ENCODE measurements at regions not wholly inside any gene's neighbourhood (a gene's known extent, or its start where the extent isn't known, plus 50 kb on each side); places are given as distances from the start of the nearest gene placed in this dataset.

DNA sequence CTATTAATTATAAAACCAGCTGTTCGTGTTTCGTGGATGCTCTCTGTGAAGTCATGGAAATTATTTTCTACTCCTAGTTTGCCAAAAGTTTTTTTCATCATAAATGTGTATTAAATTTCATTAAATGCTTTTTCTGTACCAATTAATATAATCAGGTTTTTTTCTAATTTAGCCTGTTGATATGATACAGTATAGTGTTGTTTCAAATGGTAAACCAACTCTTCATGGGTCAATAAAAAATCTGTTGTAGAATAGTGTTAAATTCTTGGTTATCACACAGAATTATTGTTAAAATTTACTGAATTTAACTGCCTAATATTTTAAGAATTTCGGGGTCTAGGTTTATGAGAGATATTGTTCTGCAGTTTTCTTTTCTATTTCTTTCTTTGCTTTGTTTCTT, 505.9 kb upstream of the MANEA start:
- DNase-seq = no peak
- ATAC-seq = no peak
- intact Hi-C loops (cut with DNase I) = no loop called here

DNA sequence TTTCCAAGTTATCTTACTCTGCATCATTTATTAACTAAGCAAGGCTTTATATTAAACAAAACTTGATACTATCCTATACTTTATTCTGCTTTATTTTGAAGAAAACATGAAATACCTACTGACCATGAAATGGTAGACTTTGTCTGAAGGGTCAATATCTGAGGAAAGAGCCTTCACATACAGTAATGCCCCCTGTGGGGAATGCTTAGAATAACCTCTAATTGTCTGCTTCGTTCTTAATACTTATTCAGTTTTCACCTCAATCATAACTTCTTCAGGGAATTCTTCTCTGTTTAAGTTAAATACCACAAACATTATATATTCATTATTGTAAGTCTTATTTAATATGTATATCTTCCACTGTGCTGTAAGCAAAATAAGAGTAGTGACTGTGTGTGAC, 498.9 kb upstream of the MANEA start:
- intact Hi-C loops (cut with DNase I) = no loop called here

DNA sequence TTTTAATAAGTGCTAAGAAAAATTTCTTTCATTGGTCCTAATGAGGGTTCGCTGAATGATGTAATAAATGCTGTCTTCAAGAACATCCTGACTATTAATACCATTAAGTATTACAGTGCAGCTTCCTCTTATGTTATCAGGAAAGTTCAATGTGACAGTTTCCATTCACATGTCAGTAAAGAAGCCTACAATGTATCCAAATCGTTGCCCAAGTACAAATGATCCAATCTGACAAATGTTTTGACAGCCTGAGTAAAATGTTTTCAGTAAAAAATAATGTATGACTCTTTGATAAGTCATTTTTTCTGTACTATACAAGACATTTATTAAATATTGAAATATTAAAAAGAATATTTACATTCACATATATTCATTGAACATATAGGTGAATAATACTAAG, 496.1 kb upstream of the MANEA start:
- DNase-seq (no peak), ATAC-seq (no peak)
- intact Hi-C loops (cut with DNase I) = no loop called here

More for the DNA sequence above, 498.9 kb upstream of the MANEA start:
- ATAC-seq = no peak
- DNase-seq = no peak

GRCh38 chr6:95081949-95082348, 495.4 kb upstream of the MANEA start:
- no peak for ATAC-seq
- intact Hi-C loops (cut with DNase I) = no loop called here
- no peak for DNase-seq

GRCh38 chr6:95083506-95083905, 493.8 kb upstream of the MANEA start:
- intact Hi-C loops (cut with DNase I) = no loop called here
- ATAC-seq = no peak

GRCh38 chr6:95084867-95085266, 492.5 kb upstream of the MANEA start:
- intact Hi-C loops (cut with DNase I) = no loop called here
- DNase-seq (no peak), ATAC-seq (no peak)

More at GRCh38 chr6:95083506-95083905, 493.8 kb upstream of the MANEA start:
- DNase-seq = no peak

GRCh38 chr6:95087394-95088097, 489.8 kb upstream of the MANEA start:
- peak; percentile 61 to 75 for ATAC-seq
- intact Hi-C loops (cut with DNase I) = no loop called here
- no peak for DNase-seq

GRCh38 chr6:95091823-95092436, 485.4 kb upstream of the MANEA start:
- DNase-seq (no peak), ATAC-seq (peak; percentile 38 to 44)

GRCh38 chr6:95093154-95093553, 484.2 kb upstream of the MANEA start:
- intact Hi-C loops (cut with DNase I) = no loop called here
- no peak for ATAC-seq
- no peak for DNase-seq

More at GRCh38 chr6:95091823-95092436, 485.4 kb upstream of the MANEA start:
- intact Hi-C loops (cut with DNase I) = no loop called here

- ATAC-seq (no peak), DNase-seq (no peak)
- intact Hi-C loops (cut with DNase I) = no loop called here
Observed at GRCh38 chr6:95094751-95095663, 482.3 kb upstream of the MANEA start.

- intact Hi-C loops (cut with DNase I) = no loop called here
- DNase-seq (no peak), ATAC-seq (no peak)
Observed at GRCh38 chr6:95095855-95096254, 481.5 kb upstream of the MANEA start.

DNA sequence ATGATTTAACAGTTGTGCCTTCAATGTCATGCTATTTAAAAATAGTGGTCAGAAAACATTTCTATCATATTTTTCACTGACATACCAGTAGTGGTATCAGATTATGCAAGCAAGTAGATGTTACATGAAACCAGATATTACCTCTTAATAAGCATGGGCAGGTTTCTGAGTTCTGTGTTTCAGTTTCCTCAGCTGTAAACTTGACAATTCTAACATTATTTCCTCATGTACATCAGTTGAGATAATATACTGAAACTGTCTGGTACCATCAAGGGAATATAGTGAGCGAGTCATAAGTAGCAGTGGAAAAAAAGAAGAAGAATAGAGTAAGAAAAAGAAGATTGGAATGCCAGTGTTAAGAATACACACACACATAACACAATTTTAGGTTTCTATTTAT, 477.9 kb upstream of the MANEA start:
- ATAC-seq = no peak
- intact Hi-C loops (cut with DNase I) = no loop called here
- DNase-seq = no peak

GRCh38 chr6:95109212-95109611, 468.1 kb upstream of the MANEA start:
- ATAC-seq (no peak), DNase-seq (no peak)
- intact Hi-C loops (cut with DNase I) = no loop called here

DNA sequence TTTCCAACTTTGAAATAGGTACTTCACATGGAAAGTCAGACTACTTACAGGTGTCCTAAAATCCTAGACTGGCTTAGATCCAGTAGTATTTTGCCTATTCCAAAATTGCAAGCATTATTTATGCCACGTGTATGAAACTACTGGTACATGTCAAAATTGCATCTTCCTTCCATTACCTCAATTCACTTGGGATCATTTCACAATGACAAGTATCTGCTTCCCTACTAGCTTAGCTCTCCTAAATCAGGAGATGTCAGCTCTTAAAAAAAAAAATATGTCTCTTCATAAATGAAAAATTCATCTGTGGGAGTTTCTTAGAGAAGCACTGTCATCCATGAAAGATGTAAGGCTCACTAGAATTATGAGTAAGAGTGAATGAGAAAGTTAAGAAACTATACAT, 466.6 kb upstream of the MANEA start:
- no peak for DNase-seq
- no peak for ATAC-seq
- intact Hi-C loops (cut with DNase I) = no loop called here

DNA sequence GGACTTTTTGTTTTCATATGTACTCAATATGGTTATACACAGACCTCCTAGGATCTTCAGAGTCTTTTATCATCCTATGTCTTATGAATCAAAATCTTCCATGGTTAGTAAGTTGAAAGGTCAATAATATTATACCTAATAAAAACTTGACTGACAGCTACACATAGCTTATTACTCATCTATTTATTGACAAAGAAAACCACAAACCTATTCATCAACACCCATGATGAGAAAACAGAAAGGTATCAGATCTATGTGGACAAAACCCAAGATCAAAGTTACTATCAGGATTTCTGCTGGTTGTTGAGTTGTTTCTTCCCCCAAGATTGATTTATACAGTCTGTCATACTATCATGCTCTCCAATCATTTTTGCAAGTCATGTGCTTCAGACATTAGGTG, 460.1 kb upstream of the MANEA start:
- DNase-seq = no peak
- intact Hi-C loops (cut with DNase I) = no loop called here
- ATAC-seq = no peak

DNA sequence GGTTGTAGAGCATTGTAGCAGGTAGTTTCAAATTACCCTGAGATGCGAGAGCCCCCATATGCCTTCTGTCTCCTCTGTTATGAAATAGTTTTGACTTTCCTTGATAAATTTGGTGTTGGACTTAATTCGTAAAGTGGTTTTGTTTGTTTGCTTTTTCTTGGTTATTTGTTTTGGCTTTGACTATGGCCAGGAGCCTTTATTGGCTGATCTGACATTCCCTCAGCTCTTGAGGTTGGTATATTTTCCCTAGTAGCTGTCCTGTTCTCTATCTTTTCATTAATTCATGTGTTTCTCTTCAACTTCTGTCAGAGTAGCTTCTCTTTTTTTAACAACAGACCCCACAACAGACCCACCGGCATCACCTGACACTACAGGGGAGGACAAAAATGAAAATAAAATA, 457.4 kb upstream of the MANEA start:
- no peak for DNase-seq
- ATAC-seq = no peak
- intact Hi-C loops (cut with DNase I) = no loop called here

- DNase-seq (no peak), ATAC-seq (no peak)
- intact Hi-C loops (cut with DNase I) = no loop called here
Observed at GRCh38 chr6:95120984-95121383, 456.4 kb upstream of the MANEA start.

DNA sequence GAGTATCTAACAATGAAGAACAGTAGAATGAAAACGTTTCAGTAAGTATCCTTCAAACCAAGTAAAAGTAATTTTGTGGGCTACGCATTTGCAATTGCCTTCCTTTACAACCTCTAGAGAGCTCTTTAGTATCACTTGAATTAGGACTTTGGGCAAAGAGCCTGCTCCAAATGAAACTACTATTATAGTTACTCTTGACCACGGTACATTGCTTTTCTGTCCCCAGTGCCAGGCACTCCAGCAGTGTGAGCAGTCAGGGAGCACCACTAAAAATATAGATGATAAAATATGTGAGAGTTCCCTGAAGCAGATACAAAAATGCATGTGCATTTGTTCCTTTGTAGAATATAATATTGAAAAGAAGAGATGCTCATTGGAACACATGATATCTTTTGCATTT, 450.1 kb upstream of the MANEA start:
- ATAC-seq = no peak
- DNase-seq = no peak
- intact Hi-C loops (cut with DNase I) = no loop called here

DNA sequence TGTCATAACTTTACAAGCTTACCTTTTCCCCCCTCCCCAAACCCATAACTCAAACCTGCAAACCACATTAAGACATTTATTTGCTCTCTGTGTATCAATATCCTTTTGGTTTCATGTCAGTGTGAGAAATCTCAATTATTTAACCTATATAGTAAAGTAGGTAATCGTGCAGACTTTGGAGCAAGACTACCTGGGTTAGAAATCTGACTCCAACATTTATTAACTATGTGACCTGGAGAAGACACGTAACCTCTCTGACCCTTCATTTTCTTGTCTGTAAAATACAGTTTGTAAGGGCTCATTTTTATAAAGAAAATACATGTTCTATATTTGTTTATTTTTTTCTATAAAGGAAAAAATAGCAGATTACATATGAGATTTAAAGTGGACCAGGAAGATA, 448.9 kb upstream of the MANEA start:
- intact Hi-C loops (cut with DNase I) = no loop called here
- ATAC-seq = no peak
- no peak for DNase-seq

DNA sequence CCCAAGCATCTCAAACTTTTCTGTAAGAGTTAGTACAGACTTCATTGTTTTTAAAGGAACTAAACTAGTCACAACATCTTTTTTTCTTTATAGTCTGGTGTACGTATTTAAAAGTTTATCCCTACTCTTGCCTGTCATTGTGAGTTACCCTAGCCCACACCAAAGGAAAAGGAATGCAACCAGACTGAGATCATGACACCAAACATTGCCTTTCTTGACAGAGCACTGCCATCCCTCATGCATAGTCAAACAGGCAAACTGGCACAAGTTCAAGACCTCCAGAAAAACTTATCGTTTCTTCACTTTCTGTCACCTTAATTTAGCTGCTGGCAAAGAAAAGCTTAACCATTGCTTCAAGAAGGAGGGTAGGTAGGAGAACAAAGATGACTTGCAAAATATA, 448.4 kb upstream of the MANEA start:
- ATAC-seq (no peak), DNase-seq (no peak)
- intact Hi-C loops (cut with DNase I) = no loop called here
